SK-N-SH (cell line): ENCODE measurements at regions not wholly inside any gene's neighbourhood (a gene's known extent, or its start where the extent isn't known, plus 50 kb on each side); places are given as distances from the start of the nearest gene placed in this dataset.

Experiments used
- CTCF ChIP-seq: fragments of 200-600 bp; sonication (generic); IDR thresholded peaks from 2 replicates; pipeline ENCODE4 v1.6.1; 2017; ENCODE audit warnings: antibody characterized with exemption, mild to moderate bottlenecking, moderate library complexity
- FOXM1 ChIP-seq: IDR thresholded peaks from 2 replicates; pipeline ENCODE4 v1.4.0; 2012; ENCODE audit warnings: low read depth, mild to moderate bottlenecking
- JUND ChIP-seq: IDR thresholded peaks from 2 replicates; pipeline ENCODE4 v1.4.0; 2012
- NRF1 ChIP-seq: IDR thresholded peaks from 2 replicates; pipeline ENCODE4 v1.6.1; 2012; ENCODE audit warnings: low read depth, mild to moderate bottlenecking, low read length
- PBX3 ChIP-seq: IDR thresholded peaks from 2 replicates; pipeline ENCODE4; 2012
- POLR2AphosphoS5 ChIP-seq: IDR thresholded peaks from 2 replicates; pipeline ENCODE4 v1.6.1; 2012; ENCODE audit warnings: low read depth, low read length
- RXRA ChIP-seq: IDR thresholded peaks from 2 replicates; pipeline ENCODE4 v1.4.0; 2012; ENCODE audit warnings: low read depth, mild to moderate bottlenecking, borderline replicate concordance

GRCh38 chr6:159642995-159643394, 50.0 kb downstream of the SOD2 start:
- TF ChIP-seq CTCF (no peak), FOXM1 (no peak), JUND (no peak), PBX3 (no peak), POLR2AphosphoS5 (no peak), NRF1 (no peak), RXRA (no peak)
